Hematopoietic multipotent progenitor cell treated with erythropoietin and hydrocortisone succinate and interleukin-3 and kit ligand, for 15 days (in vitro differentiated cells): ENCODE measurements at regions not wholly inside any gene's neighbourhood (a gene's known extent, or its start where the extent isn't known, plus 50 kb on each side); places are given as distances from the start of the nearest gene placed in this dataset.
A peak's percentile ranks its signal among the peaks of the same experiment; 100 is the strongest.

Experiments
- DNase-seq: peaks from one replicate; pipeline ENCODE4 v3.0.0-alpha.2; 2015; ENCODE audit warnings: low spot score

GRCh38 chr5:121668635-121669034 lies 183.0 kb upstream of the FTMT start:
- DNase-seq = no peak

DNA sequence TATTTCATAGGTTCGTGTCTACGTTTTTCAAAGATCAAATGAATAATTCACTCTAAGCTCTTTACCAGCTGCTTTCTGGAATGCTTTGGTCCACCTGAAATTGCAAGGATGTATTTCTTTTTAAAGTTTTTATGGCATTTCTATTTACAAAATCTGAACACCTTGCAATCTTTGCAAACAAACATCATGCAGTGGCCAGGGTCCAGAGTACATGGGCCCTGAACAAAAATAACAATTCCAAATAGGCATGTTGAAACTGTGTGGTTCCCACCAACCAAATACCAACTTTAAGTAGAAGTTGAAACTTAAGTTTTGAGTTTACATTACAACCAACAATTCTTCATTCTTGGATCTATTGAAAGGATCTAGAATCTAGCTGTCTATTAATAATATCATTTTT lies 180.1 kb upstream of the FTMT start:
- DNase-seq = no peak

GRCh38 chr5:121675924-121676323 lies 175.8 kb upstream of the FTMT start:
- no peak for DNase-seq

DNA sequence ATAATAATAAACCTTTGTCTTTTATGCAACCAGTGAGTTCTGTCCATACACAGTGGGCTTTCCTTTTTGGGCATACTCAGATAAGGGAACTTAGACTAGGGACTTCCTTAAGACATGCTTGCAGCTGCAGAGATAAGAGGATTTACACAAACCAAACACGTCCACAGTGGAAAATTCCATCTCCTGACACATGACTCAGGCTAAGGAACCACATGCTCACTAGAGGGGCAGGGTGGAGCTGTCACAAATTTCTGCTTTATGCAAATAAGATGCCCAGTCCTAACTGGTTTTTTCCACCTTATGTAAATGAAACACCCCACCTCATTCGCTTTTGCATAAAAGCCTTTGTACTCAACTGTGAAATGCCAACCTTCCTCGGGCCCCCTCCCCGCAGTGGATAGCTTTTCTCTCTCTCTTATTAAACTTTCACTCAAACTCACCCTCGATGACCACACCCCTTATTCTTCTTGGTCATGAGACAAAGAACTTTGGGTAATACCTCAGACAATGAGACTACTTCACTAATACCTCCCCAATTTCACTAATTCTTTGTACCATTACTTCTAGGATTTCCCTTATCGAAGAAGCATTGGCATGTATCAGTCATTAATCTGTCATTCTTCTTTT lies 170.3 kb upstream of the FTMT start:
- DNase-seq = no peak

- DNase-seq = no peak
Measured at GRCh38 chr5:121688126-121688525, 163.6 kb upstream of the FTMT start.

DNA sequence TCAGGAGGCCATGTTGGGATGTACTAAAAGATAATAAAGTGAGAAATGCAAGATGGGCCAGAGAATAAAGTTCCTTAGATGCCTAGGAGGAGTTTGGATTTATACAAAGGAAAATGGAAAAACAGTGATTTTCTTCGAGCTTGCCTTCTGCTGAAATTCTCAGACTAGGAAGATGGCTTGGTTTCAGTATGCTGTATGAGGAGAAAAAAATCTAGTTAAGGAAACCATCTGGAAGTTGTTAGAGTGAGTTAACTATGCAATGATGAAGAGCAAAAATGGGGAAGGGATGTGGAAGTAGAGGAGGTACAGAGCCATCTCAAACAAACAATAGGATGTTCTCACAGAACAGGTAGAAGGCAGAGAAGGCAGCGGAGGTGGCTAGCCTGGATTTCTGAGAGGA lies 162.9 kb upstream of the FTMT start:
- DNase-seq = no peak

GRCh38 chr5:121691478-121691877 lies 160.2 kb upstream of the FTMT start:
- peak; percentile 5 for DNase-seq

- no peak for DNase-seq
Measured at GRCh38 chr5:121692158-121692557, 159.5 kb upstream of the FTMT start.

DNA sequence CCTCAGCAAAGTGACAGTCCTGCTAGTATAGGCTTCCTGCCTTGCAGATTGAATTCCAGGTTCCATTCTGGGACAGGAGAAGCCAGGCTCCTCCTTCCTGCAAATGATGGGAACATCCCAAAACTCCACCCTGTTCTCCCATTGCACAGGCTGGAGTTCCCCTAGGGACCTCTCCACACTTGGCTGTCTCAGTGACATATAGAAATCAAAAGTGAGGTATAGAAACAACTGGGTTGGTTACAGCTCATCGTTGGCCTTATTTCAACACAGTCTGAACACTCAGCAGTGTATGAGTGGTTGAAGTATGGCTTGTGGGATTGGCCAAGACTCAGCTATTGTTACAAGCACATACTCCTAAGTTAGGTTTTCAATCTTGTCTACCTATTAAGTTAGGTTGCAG lies 157.8 kb upstream of the FTMT start:
- DNase-seq = no peak

DNA sequence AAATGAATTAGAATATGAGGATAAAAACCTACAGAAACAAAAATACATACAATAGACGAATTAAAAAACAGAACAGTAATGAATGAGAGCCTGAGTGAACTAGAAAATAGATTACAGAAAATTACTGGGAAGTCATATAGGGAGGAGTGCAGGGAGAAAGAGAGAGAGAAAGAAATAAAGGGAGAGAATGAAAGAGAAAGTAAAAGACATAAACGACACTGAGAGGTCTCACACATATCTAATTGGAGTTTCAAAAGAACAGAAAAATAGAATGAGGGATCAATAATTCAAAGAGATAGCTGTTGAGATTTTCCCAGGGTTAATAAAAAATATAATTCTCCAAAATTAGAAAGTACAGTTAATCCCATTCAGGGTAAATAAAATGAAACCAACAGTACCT lies 156.4 kb upstream of the FTMT start:
- no peak for DNase-seq

GRCh38 chr5:121698690-121699089 lies 153.0 kb upstream of the FTMT start:
- DNase-seq = no peak

DNA sequence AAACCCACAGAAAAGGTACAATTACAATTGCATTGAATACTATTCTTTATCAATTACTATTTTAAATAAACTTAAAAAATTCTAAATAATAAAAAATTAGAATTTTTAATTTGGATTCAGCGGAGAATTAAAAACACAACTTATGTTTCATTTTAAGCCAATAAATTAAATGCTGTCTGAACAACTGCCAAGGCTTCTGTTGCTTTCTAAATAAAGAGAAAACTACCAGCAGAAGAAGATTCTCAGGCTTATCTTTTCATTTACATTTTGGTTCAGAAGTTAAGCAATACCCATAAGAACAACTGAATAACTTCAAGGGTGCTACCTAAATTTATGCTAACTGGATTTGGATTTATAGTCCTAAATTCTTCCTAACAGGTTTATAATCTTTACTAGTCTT lies 150.0 kb upstream of the FTMT start:
- no peak for DNase-seq

DNA sequence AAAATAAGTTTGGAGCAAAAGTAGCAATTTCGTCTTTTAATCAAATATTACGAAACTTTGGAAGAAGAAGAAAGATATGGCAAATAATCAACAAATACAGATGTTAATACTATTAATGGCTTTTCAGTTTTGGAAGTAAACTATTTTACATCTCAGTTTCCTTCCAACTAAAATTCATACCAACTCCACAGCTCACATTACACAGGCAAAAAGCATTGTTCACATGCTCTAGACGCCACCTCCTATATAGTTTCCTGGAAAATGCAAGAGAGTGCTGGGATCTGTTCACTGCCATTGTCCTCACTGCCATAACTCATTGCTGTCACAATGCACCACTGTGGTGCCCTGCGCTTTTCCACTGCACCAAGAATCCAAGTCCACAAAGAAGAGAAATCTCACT lies 149.0 kb upstream of the FTMT start:
- no peak for DNase-seq

GRCh38 chr5:121704291-121704690 lies 147.4 kb upstream of the FTMT start:
- no peak for DNase-seq

- no peak for DNase-seq
Measured at GRCh38 chr5:121706686-121707085, 145.0 kb upstream of the FTMT start.

DNA sequence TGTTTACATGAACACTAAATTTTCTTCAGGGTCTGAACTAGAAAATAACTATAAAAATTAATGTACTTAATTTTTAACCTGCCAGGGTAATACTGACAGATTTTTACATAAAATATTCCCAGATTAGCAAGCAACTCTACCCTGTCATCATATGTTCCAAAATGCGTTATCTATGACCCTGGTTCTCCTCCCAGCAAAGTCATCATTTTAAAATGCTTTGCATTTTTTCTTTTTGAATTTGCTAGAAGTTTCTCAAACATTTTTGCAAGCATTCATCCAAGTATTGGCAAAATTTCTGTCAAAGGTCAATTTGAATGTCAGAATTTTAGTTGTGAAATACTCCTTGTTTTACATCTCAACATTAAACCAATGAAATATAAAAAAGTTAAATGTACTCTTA lies 144.5 kb upstream of the FTMT start:
- no peak for DNase-seq

- no peak for DNase-seq
Measured at GRCh38 chr5:121711416-121711815, 140.3 kb upstream of the FTMT start.

DNA sequence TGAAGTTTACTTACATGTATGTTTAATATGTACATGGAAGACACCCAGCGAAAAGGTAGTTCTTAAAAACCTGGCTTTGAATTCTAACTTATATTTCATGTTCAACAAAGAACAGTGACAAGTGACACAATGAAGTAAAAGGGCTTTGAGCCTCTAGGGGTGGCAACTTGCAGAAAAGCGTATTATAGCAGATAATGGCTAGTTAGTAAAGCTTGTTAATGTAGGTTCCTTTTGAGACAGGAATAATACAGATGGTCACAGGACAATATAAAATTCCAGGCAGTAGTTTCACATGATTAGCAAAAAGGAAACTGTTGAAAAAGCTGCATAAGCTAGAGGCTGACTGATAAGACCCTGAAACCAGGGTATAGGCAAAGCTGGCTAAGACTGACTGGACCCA lies 132.4 kb upstream of the FTMT start:
- DNase-seq = no peak

DNA sequence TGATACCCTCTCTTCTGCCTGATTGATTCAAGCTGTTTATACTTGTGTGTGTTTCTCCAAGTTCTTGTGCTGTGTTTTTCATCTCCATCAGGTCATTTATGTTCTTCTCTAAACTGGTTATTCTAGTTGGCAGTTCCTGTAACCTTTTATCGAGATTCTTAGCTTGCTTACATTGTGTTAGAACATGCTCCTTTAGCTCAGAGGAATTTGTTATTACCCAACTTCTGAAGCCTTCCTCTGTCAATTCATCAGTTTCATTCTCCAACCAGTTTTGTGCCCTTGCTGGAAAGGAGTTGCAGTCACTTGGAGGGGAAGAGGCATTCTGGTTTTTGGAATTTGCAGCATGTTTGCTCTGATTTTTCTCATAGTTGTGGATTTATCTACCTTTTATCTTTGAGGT lies 126.2 kb upstream of the FTMT start:
- DNase-seq = no peak

DNA sequence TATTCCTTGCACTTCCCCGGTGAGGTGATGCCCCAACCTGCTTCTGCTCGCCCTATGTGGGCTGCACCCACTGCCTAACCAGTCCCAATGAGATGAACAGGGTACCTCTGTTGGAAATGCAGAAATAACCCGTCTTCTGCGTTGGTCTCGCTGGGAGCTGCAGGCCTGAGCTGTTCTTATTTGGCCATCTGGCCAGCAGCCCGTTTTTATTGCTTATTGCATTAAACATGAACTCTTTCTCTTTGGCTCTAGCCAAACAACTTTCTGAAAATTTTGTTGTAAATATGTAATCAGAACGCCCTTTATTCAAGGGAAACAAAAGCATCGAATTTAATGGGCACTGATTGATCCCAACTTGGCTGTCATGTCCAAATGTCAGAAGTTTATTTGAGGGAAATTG lies 124.7 kb upstream of the FTMT start:
- DNase-seq = no peak

- no peak for DNase-seq
Measured at GRCh38 chr5:121731377-121731776, 120.3 kb upstream of the FTMT start.

DNA sequence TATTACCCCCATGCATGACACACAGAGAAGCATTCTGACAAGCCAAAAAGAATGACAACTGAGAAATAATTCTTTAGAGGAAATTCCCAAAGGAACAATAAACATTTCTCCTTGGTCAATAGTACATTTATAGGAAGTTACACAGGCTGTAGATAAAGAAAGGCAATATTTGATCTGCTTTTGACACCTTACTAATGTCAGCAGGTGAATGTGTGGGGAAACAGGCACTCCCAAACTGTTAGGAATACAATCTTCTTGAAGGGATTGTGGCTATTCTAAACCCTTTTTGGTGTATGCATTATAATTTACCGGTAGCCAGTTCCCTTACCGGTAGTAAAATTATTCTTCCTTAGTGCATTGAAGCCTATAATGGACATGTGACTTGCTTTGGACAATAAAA lies 116.1 kb upstream of the FTMT start:
- DNase-seq = no peak

DNA sequence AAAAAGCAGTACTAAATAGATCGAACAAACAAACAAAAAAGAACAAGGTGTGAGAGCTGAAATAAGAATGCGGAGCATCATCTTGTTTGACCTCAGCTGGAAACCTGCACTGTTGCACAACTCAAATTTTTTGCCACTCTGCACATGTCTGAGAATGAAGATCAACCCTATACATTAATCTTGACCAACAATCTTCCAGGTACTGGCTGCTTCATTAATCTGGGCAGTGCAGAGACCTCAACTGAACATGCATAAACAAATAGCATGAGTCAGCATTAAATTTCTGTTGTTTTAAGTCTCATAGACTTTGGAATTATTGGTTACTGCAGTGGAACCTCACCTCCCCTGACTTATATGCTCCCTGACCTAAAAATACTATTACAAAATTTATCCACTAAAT lies 114.6 kb upstream of the FTMT start:
- DNase-seq = no peak

DNA sequence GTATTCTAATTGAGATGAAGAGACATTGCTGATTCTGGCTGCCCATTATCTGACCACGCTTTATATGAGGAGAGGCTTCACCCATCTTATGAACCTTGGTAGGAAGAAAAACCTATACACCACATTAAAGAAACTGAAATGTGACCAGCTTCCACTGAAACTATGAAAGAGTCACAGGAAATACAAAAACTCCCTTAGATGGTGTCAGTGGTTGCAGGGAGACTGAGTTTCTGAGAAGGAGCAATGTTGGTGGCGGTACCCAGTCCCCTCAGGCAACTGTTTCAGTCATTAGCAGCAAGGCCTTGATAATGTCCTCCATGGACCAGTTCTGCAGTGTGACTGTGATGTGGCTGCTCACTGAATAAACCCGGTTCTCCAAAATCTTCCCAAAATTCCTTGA lies 110.5 kb upstream of the FTMT start:
- no peak for DNase-seq

DNA sequence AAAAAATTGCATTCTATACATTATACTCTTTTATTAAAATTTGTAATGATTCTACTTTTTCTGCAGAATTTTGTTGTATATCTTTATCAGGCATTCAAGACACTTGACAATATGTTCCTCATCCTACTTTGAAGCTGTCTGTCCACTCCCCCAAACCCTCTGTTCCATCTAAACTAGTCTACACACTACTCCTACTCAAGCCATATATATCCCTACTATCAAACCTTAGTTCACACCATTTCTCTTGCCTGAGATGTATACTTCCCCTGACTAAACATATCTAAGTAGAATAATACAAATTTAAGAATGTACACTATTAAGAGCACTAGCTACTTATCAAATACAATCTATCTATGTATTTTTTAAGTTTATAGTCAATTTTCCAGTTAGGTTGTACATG lies 107.1 kb upstream of the FTMT start:
- DNase-seq = no peak
